Natural killer cell treated with Interleukin-12 subunit alpha and Interleukin-12 subunit beta and Interleukin-15 and Interleukin-18, amount 100 ng/mL, for 72 hours (primary cell): ENCODE measurements at regions not wholly inside any gene's neighbourhood (a gene's known extent, or its start where the extent isn't known, plus 50 kb on each side); places are given as distances from the start of the nearest gene placed in this dataset.

ENCODE experiments used
- ATAC-seq, 2 donors: fragments of 150-1000 bp; cut with Tn5 transposase in 1 of 2; sonication (Bioruptor Pico), chemical (Tn5 transposase) in 1 of 2; 2 replicates each; pipeline ENCODE4 v1.10.0; 2021
- DNase-seq: peaks from one replicate; pipeline ENCODE4 v3.0.0; 2022; ENCODE audit warnings: low spot score
- H3K27ac Mint-ChIP-seq, 2 donors: 1 replicate in 1 of 2; 2 replicates in 1 of 2; pipeline ENCODE4 v1.8.0; 2022; ENCODE audit warnings: mixed read lengths in 2 of 2, mild to moderate bottlenecking in 1 of 2, moderate library complexity in 1 of 2
- H3K27me3 Mint-ChIP-seq, 2 donors: 1 replicate in 1 of 2; 2 replicates in 1 of 2; pipeline ENCODE4 v1.8.0; 2022; ENCODE audit warnings: mixed read lengths in 2 of 2
- H3K36me3 Mint-ChIP-seq: one replicate; pipeline ENCODE4 v1.8.0; 2022; ENCODE audit warnings: mixed read lengths
- H3K4me1 Mint-ChIP-seq, 2 donors: 1 replicate in 1 of 2; 2 replicates in 1 of 2; pipeline ENCODE4 v1.8.0; 2022; ENCODE audit warnings: low read depth in 2 of 2, mixed read lengths in 2 of 2, mild to moderate bottlenecking in 1 of 2
- H3K4me3 Mint-ChIP-seq: one replicate; pipeline ENCODE4 v1.8.0; 2022; ENCODE audit warnings: mixed read lengths
- H3K9me3 Mint-ChIP-seq: 2 replicates; pipeline ENCODE4 v1.8.0; 2022; ENCODE audit warnings: mixed read lengths

- no peaks in the 10 kb centered on the region for H3K4me1 Mint-ChIP-seq
- no peaks in the 10 kb centered on the region for H3K9me3 Mint-ChIP-seq
- no peak for ATAC-seq
- no peak overlapping the region for H3K4me3 Mint-ChIP-seq
- no peak for DNase-seq
- peaks cover 15 to 20% of the 10 kb centered on the region in 2 donors for H3K27me3 Mint-ChIP-seq
- no peaks in the 10 kb centered on the region for H3K36me3 Mint-ChIP-seq
- H3K27ac Mint-ChIP-seq: no peak overlapping the region
These were observed 304.7 kb upstream of the CLINT1 start for GRCh38 chr5:158163451-158164295.

- Mint-ChIP-seq H3K9me3 (no peaks in the 10 kb centered on the region), H3K4me3 (no peak overlapping the region), H3K27me3 (peaks cover 15 to 20% of the 10 kb centered on the region in 2 donors), H3K4me1 (no peaks in the 10 kb centered on the region), H3K27ac (no peak overlapping the region), H3K36me3 (no peaks in the 10 kb centered on the region)
- ATAC-seq (no peak), DNase-seq (no peak)
These were observed 303.6 kb upstream of the CLINT1 start for GRCh38 chr5:158162479-158163034.

- Mint-ChIP-seq H3K27ac (no peak overlapping the region), H3K4me3 (no peak overlapping the region), H3K4me1 (no peaks in the 10 kb centered on the region), H3K27me3 (peaks cover 18 to 20% of the 10 kb centered on the region in 2 donors), H3K36me3 (no peaks in the 10 kb centered on the region), H3K9me3 (no peaks in the 10 kb centered on the region)
- DNase-seq (no peak), ATAC-seq (no peak)
These were observed 303.1 kb upstream of the CLINT1 start for GRCh38 chr5:158162026-158162425.

GRCh38 chr5:158159621-158160020, 300.7 kb upstream of the CLINT1 start:
- Mint-ChIP-seq H3K9me3 (no peaks in the 10 kb centered on the region), H3K27me3 (peaks cover 9 to 13% of the 10 kb centered on the region in 2 donors), H3K4me1 (no peaks in the 10 kb centered on the region), H3K4me3 (no peak overlapping the region), H3K27ac (no peak overlapping the region), H3K36me3 (no peaks in the 10 kb centered on the region)
- ATAC-seq: no peak
- DNase-seq: no peak

DNA sequence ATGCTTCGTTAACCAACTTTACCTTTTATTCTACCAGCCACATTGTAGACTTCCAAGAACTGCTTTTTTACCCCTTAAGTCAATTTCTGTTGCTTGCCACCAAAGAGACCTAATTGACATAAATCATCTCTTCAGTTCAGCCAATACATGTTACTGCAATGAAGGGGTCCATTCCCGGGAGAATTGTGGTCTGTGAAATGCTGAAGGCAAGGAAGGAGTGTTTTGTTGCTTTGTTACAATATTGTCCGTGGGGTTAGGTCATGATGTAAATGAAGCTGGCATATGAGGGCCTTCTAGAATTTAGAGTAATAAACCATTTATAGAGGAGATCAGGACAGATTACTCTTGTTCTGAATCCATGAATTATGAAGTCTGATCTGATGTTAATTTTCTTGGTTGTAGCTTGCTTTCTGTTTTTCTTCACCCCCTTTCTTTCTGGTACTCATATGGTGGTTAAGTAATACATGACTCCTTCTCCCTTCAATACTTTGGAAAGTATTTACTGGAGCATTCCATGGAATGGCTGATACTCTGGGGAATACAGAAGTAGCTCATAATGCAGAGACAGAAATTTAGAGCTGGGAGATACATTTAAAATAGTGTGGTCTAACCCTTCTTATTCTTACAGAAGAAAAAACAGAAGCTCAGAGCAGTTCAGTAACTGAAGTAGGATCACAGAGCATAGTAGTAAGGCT, 297.0 kb upstream of the CLINT1 start:
- no peaks in the 10 kb centered on the region for H3K9me3 Mint-ChIP-seq
- no peaks in the 10 kb centered on the region for H3K4me1 Mint-ChIP-seq
- peaks cover 11 to 14% of the 10 kb centered on the region in 2 donors for H3K27me3 Mint-ChIP-seq
- no peaks in the 10 kb centered on the region for H3K36me3 Mint-ChIP-seq
- ATAC-seq (no peak), DNase-seq (no peak)
- no peak overlapping the region for H3K27ac Mint-ChIP-seq
- H3K4me3 Mint-ChIP-seq: no peak overlapping the region

DNA sequence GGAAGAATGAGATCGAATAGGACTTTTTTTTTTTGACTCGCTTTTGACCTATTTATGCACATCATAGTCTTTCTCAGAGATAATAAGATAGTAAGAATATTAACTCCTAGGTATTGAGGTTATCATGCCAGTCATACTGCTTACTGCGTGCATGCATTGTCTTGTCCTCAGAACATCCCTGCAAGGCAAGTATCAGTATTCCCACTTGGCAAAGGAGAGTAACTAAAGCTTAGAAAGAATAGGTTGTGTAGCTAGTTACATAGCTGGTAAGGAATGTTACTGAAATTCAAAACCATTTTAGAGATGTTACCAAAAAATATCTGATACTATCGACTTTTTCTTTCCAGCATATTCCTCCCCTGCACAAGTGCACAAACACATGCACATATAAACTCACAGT, 296.1 kb upstream of the CLINT1 start:
- no peaks in the 10 kb centered on the region for H3K4me1 Mint-ChIP-seq
- H3K27ac Mint-ChIP-seq: no peak overlapping the region
- ATAC-seq: no peak
- DNase-seq: no peak
- H3K4me3 Mint-ChIP-seq: no peak overlapping the region
- H3K36me3 Mint-ChIP-seq: no peaks in the 10 kb centered on the region
- peaks cover 9 to 14% of the 10 kb centered on the region in 2 donors for H3K27me3 Mint-ChIP-seq
- H3K9me3 Mint-ChIP-seq: no peaks in the 10 kb centered on the region

GRCh38 chr5:158154226-158155005, 295.5 kb upstream of the CLINT1 start:
- DNase-seq (no peak), ATAC-seq (no peak)
- Mint-ChIP-seq H3K36me3 (no peaks in the 10 kb centered on the region), H3K27me3 (peaks cover 9 to 19% of the 10 kb centered on the region in 2 donors), H3K27ac (no peak overlapping the region), H3K9me3 (no peaks in the 10 kb centered on the region), H3K4me3 (no peak overlapping the region), H3K4me1 (no peaks in the 10 kb centered on the region)

DNA sequence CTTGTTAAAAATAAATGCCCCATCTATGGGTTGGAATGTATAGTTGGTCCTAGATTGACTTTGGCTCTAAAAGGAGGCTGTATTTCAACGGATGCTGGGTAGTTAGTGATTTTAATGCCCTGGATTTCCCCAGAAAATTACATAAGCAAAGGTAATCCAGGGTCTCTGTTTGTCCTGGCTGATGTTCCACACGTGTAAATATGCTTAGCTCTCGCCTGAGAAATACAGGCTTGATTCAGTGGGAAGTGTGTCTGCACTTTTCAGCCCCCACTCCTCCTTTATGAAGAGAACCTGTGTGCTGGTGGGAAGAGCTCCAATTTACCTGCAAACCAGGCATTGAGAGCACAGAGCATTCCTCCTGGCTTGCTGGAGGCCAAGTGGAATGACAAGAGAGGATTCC, 294.6 kb upstream of the CLINT1 start:
- Mint-ChIP-seq H3K4me1 (no peaks in the 10 kb centered on the region), H3K9me3 (no peaks in the 10 kb centered on the region), H3K27ac (no peak overlapping the region), H3K36me3 (no peaks in the 10 kb centered on the region), H3K27me3 (peaks cover 9 to 25% of the 10 kb centered on the region in 2 donors), H3K4me3 (no peak overlapping the region)
- ATAC-seq (no peak), DNase-seq (no peak)

DNA sequence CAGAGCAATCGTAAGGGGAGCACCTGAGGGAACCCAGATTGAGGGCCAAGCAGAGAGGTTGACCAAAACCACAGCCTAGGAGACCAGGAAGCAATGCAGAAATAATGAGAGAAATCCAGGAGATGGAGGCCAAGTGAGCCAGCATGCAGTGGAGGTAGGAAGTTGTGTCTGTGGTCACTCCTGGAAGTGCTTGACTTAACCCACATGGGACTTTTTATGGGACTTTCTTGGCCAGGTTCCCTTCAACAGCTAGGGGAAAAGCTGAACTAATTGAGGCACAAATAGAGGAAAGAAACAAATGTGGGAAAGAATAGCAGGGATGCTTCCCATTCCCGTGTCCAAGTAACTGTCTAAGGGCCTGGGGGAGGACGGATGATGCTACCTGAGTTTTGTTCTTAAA, 293.2 kb upstream of the CLINT1 start:
- no peaks in the 10 kb centered on the region for H3K9me3 Mint-ChIP-seq
- H3K4me1 Mint-ChIP-seq: no peaks in the 10 kb centered on the region
- no peak overlapping the region for H3K27ac Mint-ChIP-seq
- ATAC-seq (no peak), DNase-seq (no peak)
- H3K27me3 Mint-ChIP-seq: peaks cover 7 to 25% of the 10 kb centered on the region in 2 donors
- H3K36me3 Mint-ChIP-seq: no peaks in the 10 kb centered on the region
- H3K4me3 Mint-ChIP-seq: no peak overlapping the region

- Mint-ChIP-seq H3K4me3 (no peak overlapping the region), H3K36me3 (no peaks in the 10 kb centered on the region), H3K9me3 (no peaks in the 10 kb centered on the region), H3K27ac (no peak overlapping the region), H3K4me1 (no peaks in the 10 kb centered on the region), H3K27me3 (peaks cover 0 to 18% of the 10 kb centered on the region in 2 donors)
- DNase-seq: no peak
- ATAC-seq: no peak
These were observed 288.3 kb upstream of the CLINT1 start for GRCh38 chr5:158147227-158147626.

- no peak for DNase-seq
- no peak for ATAC-seq
- no peaks in the 10 kb centered on the region for H3K4me1 Mint-ChIP-seq
- peaks cover 0 to 18% of the 10 kb centered on the region in 2 donors for H3K27me3 Mint-ChIP-seq
- H3K27ac Mint-ChIP-seq: no peak overlapping the region
- H3K4me3 Mint-ChIP-seq: no peak overlapping the region
- no peaks in the 10 kb centered on the region for H3K9me3 Mint-ChIP-seq
- no peaks in the 10 kb centered on the region for H3K36me3 Mint-ChIP-seq
These were observed 286.9 kb upstream of the CLINT1 start for GRCh38 chr5:158145827-158146226.

DNA sequence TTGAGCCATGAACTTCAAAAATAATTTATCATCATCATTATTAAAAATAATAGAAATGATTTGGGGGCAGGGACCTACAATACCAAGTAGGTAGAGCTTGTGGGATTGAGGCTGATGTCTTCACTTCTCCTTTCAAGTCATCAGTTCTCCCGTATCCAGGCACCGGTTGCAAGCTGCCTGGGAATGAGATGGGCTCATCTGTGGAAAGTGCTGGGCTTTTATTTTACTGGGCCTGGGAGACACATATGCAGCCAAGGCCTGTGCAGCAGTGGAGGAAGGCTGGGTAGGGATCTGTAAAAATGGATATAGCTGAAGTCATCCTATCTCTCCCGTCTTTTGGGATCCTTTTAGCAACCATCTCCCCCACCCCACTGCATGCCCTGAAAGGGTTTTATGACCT, 284.1 kb upstream of the CLINT1 start:
- Mint-ChIP-seq H3K36me3 (no peaks in the 10 kb centered on the region), H3K9me3 (no peaks in the 10 kb centered on the region), H3K4me3 (no peak overlapping the region), H3K27me3 (peaks cover 5 to 26% of the 10 kb centered on the region in 2 donors), H3K4me1 (no peaks in the 10 kb centered on the region), H3K27ac (no peak overlapping the region)
- DNase-seq (no peak), ATAC-seq (no peak)

GRCh38 chr5:158142156-158142555, 283.2 kb upstream of the CLINT1 start:
- DNase-seq (no peak), ATAC-seq (no peak)
- Mint-ChIP-seq H3K36me3 (no peaks in the 10 kb centered on the region), H3K27me3 (peaks cover 5 to 28% of the 10 kb centered on the region in 2 donors), H3K27ac (no peak overlapping the region), H3K4me3 (no peak overlapping the region), H3K4me1 (no peaks in the 10 kb centered on the region), H3K9me3 (no peaks in the 10 kb centered on the region)
